SK-N-SH treated with all-trans-retinoic acid at 6 μM for 48 hours (cell line): ENCODE measurements at regions not wholly inside any gene's neighbourhood (a gene's known extent, or its start where the extent isn't known, plus 50 kb on each side); places are given as distances from the start of the nearest gene placed in this dataset.

Source experiments
- ATAC-seq: fragments of 200-7000 bp; cut with Tn5 transposase; 3 replicates; pipeline ENCODE4 v1.9.1; 2020; ENCODE audit warnings: mild to moderate bottlenecking, moderate library complexity
- BACH2 ChIP-seq: fragments of 250-450 bp; sonication (Bioruptor Pico); IDR thresholded peaks from 2 replicates; pipeline ENCODE4 v1.9.0; 2021; ENCODE audit warnings: mild to moderate bottlenecking, borderline replicate concordance
- CSDC2 ChIP-seq: fragments of 250-450 bp; sonication (Bioruptor Pico); IDR thresholded peaks from 2 replicates; pipeline ENCODE4 v1.5.0; 2020; ENCODE audit warnings: mild to moderate bottlenecking, moderate library complexity
- GLIS3 ChIP-seq: fragments of 250-450 bp; sonication (Bioruptor Pico); IDR thresholded peaks from 2 replicates; pipeline ENCODE4 v1.5.0; 2020; ENCODE audit warnings: mild to moderate bottlenecking, moderate library complexity
- ISL1 ChIP-seq: fragments of 250-450 bp; sonication (Bioruptor Pico); IDR thresholded peaks from 2 replicates; pipeline ENCODE4 v2.1.2; 2022; ENCODE audit warnings: mild to moderate bottlenecking, moderate library complexity
- OSR1 ChIP-seq: fragments of 250-450 bp; sonication (Bioruptor Pico); IDR thresholded peaks from 2 replicates; pipeline ENCODE4 v1.8.0; 2022; ENCODE audit warnings: moderate library complexity, mild to moderate bottlenecking, inconsistent platforms
- PPARA ChIP-seq: fragments of 250-450 bp; sonication (Bioruptor Pico); IDR thresholded peaks from 2 replicates; pipeline ENCODE4 v1.5.0; 2020; ENCODE audit warnings: mild to moderate bottlenecking, borderline replicate concordance
- RARB ChIP-seq: fragments of 250-450 bp; sonication (Bioruptor Pico); IDR thresholded peaks from 2 replicates; pipeline ENCODE4 v1.8.0; 2021; ENCODE audit warnings: mild to moderate bottlenecking, moderate library complexity
- SNAI2 ChIP-seq: fragments of 250-450 bp; sonication (Bioruptor Pico); IDR thresholded peaks from 2 replicates; pipeline ENCODE4 v1.5.0; 2020; ENCODE audit warnings: mild to moderate bottlenecking, moderate library complexity
- TCF4 ChIP-seq: fragments of 250-450 bp; sonication (Bioruptor Pico); IDR thresholded peaks from 2 replicates; pipeline ENCODE4 v1.8.0; 2021; ENCODE audit warnings: mild to moderate bottlenecking, moderate library complexity, borderline replicate concordance
- TOX ChIP-seq: fragments of 250-450 bp; sonication (Bioruptor Pico); IDR thresholded peaks from 2 replicates; pipeline ENCODE4 v1.8.0; 2021; ENCODE audit warnings: mild to moderate bottlenecking, moderate library complexity, borderline replicate concordance
- ZC3H10 ChIP-seq: fragments of 250-450 bp; sonication (Bioruptor Pico); IDR thresholded peaks from 2 replicates; pipeline ENCODE4 v1.5.1; 2021; ENCODE audit warnings: mild to moderate bottlenecking, moderate library complexity
- ZFP3 ChIP-seq: fragments of 250-450 bp; sonication (Bioruptor Pico); IDR thresholded peaks from 2 replicates; pipeline ENCODE4 v1.5.0; 2020; ENCODE audit warnings: mild to moderate bottlenecking, moderate library complexity
- ZFP30 ChIP-seq: fragments of 450-650 bp; formaldehyde crosslinking; IDR thresholded peaks from 2 replicates; pipeline ENCODE4 v1.5.0; 2022; ENCODE audit warnings: mild to moderate bottlenecking, moderate library complexity
- ZNF565 ChIP-seq: fragments of 450-650 bp; formaldehyde crosslinking; conservative IDR thresholded peaks from 2 replicates; pipeline ENCODE4 v1.5.0; 2020; ENCODE audit warnings: low read depth, mild to moderate bottlenecking, moderate library complexity
- ZNF8 ChIP-seq: fragments of 450-650 bp; formaldehyde crosslinking; IDR thresholded peaks from 2 replicates; pipeline ENCODE4 v1.5.0; 2020; ENCODE audit warnings: mild to moderate bottlenecking, moderate library complexity
- TF ChIP-seq, protein P1 (sequence below): fragments of 250-450 bp; sonication (Bioruptor Pico); IDR thresholded peaks from 2 replicates; pipeline ENCODE4 v1.5.0; 2020; ENCODE audit warnings: mild to moderate bottlenecking, moderate library complexity
- TF ChIP-seq, protein P2 (sequence below): fragments of 250-450 bp; sonication (Bioruptor Pico); IDR thresholded peaks from 2 replicates; pipeline ENCODE4 v1.5.1; 2021; ENCODE audit warnings: mild to moderate bottlenecking, moderate library complexity
- TF ChIP-seq, protein P3 (sequence below): fragments of 250-450 bp; sonication (Bioruptor Pico); IDR thresholded peaks from 2 replicates; pipeline ENCODE4 v1.8.0; 2021; ENCODE audit warnings: low read depth, mild to moderate bottlenecking, moderate library complexity, borderline replicate concordance
- TF ChIP-seq, protein P4 (sequence below): fragments of 250-450 bp; sonication (Bioruptor Pico); IDR thresholded peaks from 2 replicates; pipeline ENCODE4 v1.8.0; 2020; ENCODE audit warnings: mild to moderate bottlenecking, moderate library complexity, borderline replicate concordance
- TF ChIP-seq, protein P5 (sequence below): fragments of 250-450 bp; sonication (Bioruptor Pico); IDR thresholded peaks from 2 replicates; pipeline ENCODE4 v1.5.1; 2020; ENCODE audit warnings: low read depth, mild to moderate bottlenecking, moderate library complexity

DNA sequence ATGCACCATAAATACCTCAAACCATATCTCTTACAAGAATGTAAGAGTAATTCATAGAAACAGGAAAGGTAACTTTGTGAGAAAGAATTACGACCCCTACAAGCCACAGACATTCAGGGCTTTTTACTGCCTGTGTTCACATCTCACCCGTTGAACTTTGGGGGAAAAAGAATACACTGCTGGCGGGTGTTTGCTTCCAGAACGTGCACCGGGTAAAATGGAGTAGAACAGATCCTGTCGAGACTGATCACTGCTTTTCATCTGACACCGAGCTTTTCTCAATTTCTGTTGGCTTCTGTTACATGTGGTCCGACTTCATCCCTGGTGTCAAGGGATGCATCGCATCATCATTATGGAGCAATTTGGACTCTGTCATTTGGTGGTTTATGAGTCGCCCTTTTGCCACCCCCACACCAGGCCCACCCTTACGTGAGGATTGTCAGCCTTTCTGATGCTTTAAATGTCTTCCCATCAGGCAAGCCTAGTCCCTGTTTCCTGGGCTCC is 219.2 kb upstream of the ZFP64 start:
- ATAC-seq, result no peak
- TF ChIP-seq BACH2 (CRISPR knock-in tag) (no peak), TOX (CRISPR knock-in tag) (no peak)
- TF ChIP-seq, protein P1, sequence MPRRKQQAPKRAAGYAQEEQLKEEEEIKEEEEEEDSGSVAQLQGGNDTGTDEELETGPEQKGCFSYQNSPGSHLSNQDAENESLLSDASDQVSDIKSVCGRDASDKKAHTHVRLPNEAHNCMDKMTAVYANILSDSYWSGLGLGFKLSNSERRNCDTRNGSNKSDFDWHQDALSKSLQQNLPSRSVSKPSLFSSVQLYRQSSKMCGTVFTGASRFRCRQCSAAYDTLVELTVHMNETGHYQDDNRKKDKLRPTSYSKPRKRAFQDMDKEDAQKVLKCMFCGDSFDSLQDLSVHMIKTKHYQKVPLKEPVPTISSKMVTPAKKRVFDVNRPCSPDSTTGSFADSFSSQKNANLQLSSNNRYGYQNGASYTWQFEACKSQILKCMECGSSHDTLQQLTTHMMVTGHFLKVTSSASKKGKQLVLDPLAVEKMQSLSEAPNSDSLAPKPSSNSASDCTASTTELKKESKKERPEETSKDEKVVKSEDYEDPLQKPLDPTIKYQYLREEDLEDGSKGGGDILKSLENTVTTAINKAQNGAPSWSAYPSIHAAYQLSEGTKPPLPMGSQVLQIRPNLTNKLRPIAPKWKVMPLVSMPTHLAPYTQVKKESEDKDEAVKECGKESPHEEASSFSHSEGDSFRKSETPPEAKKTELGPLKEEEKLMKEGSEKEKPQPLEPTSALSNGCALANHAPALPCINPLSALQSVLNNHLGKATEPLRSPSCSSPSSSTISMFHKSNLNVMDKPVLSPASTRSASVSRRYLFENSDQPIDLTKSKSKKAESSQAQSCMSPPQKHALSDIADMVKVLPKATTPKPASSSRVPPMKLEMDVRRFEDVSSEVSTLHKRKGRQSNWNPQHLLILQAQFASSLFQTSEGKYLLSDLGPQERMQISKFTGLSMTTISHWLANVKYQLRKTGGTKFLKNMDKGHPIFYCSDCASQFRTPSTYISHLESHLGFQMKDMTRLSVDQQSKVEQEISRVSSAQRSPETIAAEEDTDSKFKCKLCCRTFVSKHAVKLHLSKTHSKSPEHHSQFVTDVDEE, result no peak
- TF ChIP-seq, protein P2, sequence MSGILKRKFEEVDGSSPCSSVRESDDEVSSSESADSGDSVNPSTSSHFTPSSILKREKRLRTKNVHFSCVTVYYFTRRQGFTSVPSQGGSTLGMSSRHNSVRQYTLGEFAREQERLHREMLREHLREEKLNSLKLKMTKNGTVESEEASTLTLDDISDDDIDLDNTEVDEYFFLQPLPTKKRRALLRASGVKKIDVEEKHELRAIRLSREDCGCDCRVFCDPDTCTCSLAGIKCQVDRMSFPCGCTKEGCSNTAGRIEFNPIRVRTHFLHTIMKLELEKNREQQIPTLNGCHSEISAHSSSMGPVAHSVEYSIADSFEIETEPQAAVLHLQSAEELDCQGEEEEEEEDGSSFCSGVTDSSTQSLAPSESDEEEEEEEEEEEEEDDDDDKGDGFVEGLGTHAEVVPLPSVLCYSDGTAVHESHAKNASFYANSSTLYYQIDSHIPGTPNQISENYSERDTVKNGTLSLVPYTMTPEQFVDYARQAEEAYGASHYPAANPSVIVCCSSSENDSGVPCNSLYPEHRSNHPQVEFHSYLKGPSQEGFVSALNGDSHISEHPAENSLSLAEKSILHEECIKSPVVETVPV (CRISPR knock-in tag), result no peak
- TF ChIP-seq, protein P3, sequence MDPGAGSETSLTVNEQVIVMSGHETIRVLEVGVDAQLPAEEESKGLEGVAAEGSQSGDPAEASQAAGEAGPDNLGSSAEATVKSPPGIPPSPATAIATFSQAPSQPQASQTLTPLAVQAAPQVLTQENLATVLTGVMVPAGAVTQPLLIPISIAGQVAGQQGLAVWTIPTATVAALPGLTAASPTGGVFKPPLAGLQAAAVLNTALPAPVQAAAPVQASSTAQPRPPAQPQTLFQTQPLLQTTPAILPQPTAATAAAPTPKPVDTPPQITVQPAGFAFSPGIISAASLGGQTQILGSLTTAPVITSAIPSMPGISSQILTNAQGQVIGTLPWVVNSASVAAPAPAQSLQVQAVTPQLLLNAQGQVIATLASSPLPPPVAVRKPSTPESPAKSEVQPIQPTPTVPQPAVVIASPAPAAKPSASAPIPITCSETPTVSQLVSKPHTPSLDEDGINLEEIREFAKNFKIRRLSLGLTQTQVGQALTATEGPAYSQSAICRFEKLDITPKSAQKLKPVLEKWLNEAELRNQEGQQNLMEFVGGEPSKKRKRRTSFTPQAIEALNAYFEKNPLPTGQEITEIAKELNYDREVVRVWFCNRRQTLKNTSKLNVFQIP (CRISPR knock-in tag), result no peak

DNA sequence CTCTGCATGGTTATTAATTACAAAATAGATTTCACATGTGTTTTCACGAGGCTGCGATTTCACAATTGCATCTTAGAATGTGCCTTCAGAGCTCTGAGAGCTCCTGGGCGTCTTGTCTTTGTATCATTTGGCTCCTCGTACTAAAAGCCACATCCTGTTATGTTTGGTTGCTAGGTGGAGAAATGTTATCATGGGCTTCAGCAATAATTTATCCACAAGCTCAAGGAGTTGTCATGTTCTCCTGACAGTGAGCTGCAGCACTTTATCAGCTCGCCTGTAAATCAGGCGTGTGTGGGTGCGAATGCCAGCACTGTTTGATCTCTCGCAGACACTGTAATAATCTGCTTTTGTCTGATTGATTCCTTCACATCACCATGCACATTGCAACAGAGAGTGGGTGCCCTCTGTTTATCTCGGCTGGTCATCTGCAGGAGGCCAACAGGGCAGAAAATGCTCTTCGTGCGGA is 218.6 kb upstream of the ZFP64 start:
- no peak for TF ChIP-seq TOX (CRISPR knock-in tag)
- TF ChIP-seq TCF4 (CRISPR knock-in tag), result 0 out of 2 replicates have a peak, but pooled peaks have one; percentile 9
- ATAC-seq, result no peak

DNA sequence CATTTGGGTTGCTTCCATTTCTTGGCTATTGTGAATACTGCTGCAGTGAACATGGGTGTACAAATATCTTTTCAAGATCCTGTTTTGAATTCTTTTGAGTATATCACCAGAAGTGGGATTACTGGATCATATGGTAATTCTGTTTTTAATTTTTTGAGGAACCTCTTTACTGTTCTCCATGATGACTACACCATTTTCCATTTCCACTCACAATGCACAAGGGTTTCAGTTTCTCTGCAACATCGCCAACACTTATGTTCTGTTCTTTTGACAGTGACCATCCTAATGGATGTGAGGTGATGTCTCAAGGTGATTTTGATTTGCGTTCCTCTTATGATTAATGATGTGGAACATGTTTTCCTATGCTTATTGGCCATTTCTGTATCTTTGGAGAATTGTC is 214.4 kb upstream of the ZFP64 start:
- TF ChIP-seq ZFP30 (CRISPR knock-in tag) (no peak), ZNF565 (no peak), SNAI2 (CRISPR knock-in tag) (no peak), ISL1 (no peak), BACH2 (CRISPR knock-in tag) (no peak), TOX (CRISPR knock-in tag) (no peak), RARB (no peak), OSR1 (CRISPR knock-in tag) (no peak), ZFP3 (CRISPR knock-in tag) (no peak), CSDC2 (no peak), GLIS3 (no peak), ZC3H10 (CRISPR knock-in tag) (no peak), ZNF8 (CRISPR knock-in tag) (no peak)
- TF ChIP-seq, protein P4, sequence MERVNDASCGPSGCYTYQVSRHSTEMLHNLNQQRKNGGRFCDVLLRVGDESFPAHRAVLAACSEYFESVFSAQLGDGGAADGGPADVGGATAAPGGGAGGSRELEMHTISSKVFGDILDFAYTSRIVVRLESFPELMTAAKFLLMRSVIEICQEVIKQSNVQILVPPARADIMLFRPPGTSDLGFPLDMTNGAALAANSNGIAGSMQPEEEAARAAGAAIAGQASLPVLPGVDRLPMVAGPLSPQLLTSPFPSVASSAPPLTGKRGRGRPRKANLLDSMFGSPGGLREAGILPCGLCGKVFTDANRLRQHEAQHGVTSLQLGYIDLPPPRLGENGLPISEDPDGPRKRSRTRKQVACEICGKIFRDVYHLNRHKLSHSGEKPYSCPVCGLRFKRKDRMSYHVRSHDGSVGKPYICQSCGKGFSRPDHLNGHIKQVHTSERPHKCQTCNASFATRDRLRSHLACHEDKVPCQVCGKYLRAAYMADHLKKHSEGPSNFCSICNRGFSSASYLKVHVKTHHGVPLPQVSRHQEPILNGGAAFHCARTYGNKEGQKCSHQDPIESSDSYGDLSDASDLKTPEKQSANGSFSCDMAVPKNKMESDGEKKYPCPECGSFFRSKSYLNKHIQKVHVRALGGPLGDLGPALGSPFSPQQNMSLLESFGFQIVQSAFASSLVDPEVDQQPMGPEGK (CRISPR knock-in tag), result no peak
- TF ChIP-seq, all 23 proteins: peak for 0
- ATAC-seq, result no peak

DNA sequence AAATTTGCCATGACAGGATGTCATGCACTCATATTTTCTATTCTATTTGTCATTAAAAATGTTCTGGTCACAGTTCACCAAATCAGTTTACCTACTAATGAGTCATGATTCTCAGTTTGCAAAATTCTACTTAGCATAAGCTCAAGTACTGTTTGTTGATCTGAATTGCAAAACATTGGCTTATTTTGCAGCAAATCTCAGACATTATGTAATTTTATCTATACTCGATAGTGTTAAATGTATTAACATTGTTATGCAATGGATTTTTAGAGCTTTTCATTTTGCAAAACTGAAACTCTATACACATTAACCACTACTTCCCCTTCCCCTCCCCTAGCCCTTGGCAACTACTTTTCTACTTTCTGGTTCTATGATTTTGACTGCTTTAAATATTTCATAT is 213.8 kb upstream of the ZFP64 start:
- no peak for ATAC-seq
- TF ChIP-seq RARB, result no peak
- TF ChIP-seq, all 23 proteins: peak for 0

DNA sequence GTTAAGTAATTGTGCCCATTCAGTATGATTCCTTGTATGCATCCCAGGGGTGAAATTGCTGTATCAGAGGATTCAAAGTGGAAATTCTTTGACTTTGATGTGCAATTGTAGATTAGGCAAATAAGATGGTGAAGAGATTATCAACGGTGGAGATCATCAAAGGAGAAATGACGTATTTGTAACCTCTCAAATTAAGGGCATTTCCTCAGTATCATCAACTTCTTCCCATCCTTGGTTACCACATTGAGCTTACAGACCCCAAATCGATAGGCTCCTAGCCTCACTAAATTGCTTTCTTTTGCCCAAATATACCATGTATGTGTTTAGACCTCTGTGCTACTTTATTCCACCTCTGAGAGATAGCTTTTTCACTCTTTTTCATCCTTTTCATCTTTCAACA is 213.1 kb upstream of the ZFP64 start:
- ATAC-seq, result no peak
- TF ChIP-seq SNAI2 (CRISPR knock-in tag), result no peak
- TF ChIP-seq, protein P4 (CRISPR knock-in tag), result no peak
- no peak for TF ChIP-seq PPARA
- TF ChIP-seq, protein P3 (CRISPR knock-in tag), result no peak
- TF ChIP-seq ZNF565, result no peak
- TF ChIP-seq TCF4 (CRISPR knock-in tag), result no peak
- TF ChIP-seq, protein P5, sequence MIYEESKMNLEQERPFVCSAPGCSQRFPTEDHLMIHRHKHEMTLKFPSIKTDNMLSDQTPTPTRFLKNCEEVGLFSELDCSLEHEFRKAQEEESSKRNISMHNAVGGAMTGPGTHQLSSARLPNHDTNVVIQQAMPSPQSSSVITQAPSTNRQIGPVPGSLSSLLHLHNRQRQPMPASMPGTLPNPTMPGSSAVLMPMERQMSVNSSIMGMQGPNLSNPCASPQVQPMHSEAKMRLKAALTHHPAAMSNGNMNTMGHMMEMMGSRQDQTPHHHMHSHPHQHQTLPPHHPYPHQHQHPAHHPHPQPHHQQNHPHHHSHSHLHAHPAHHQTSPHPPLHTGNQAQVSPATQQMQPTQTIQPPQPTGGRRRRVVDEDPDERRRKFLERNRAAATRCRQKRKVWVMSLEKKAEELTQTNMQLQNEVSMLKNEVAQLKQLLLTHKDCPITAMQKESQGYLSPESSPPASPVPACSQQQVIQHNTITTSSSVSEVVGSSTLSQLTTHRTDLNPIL (CRISPR knock-in tag), result no peak
